ENCODE measurements at regions not wholly inside any gene's neighbourhood (a gene's known extent, or its start where the extent isn't known, plus 50 kb on each side); places are given as distances from the start of the nearest gene placed in this dataset.

GRCh38 chr1:177859572-177859971 is 110.3 kb downstream of the SEC16B start:
- Histone ChIP-seq H3K27ac (no peak overlapping the region), H3K4me3 (no peak overlapping the region), H3K36me3 (no peaks in the 10 kb centered on the region), H3K27me3 (no peaks in the 10 kb centered on the region), H3K9me3 (no peaks in the 10 kb centered on the region), H3K4me1 (peaks cover 0 to 10% (median 5%) of the 10 kb centered on the region in 4 donors)
- no peak for DNase-seq
- intact Hi-C loops (cut with DNase I) = no loop called here
- 77 to 84% methylated on average over 2 of the region's 2 CpGs for WGBS, 2 donors
- TF ChIP-seq EP300 (IDR thresholded peaks at IDR 0.05) = no peak
- no peak for TF ChIP-seq POLR2AphosphoS5 (IDR thresholded peaks at IDR 0.05)
- no peak for TF ChIP-seq POLR2A (IDR thresholded peaks at IDR 0.05)
- TF ChIP-seq CTCF (IDR thresholded peaks at IDR 0.05) = no peak

GRCh38 chr1:177858332-177858821 is 111.5 kb downstream of the SEC16B start:
- Histone ChIP-seq H3K27ac (no peak overlapping the region), H3K4me3 (no peak overlapping the region), H3K27me3 (no peaks in the 10 kb centered on the region), H3K36me3 (no peaks in the 10 kb centered on the region), H3K4me1 (peaks cover 0 to 10% (median 5%) of the 10 kb centered on the region in 4 donors), H3K9me3 (no peaks in the 10 kb centered on the region)
- TF ChIP-seq CTCF (IDR thresholded peaks at IDR 0.05) = no peak
- no peak for TF ChIP-seq POLR2A (IDR thresholded peaks at IDR 0.05)
- no peak for TF ChIP-seq POLR2AphosphoS5 (IDR thresholded peaks at IDR 0.05)
- TF ChIP-seq EP300 (IDR thresholded peaks at IDR 0.05) = no peak
- DNase-seq = no peak
- 21 to 29% methylated on average over 10 of the region's 10 CpGs for WGBS, 2 donors
- intact Hi-C loops (cut with DNase I) = no loop called here

- Histone ChIP-seq H3K9me3 (no peaks in the 10 kb centered on the region), H3K4me1 (peaks cover 0 to 10% (median 5%) of the 10 kb centered on the region in 4 donors), H3K27me3 (no peaks in the 10 kb centered on the region), H3K27ac (no peak overlapping the region), H3K4me3 (no peak overlapping the region), H3K36me3 (no peaks in the 10 kb centered on the region)
- intact Hi-C loops (cut with DNase I) = no loop called here
- DNase-seq = no peak
- WGBS, 2 donors = 89 to 90% methylated on average over 5 of the region's 5 CpGs
- TF ChIP-seq CTCF (IDR thresholded peaks at IDR 0.05) (no peak), POLR2AphosphoS5 (IDR thresholded peaks at IDR 0.05) (no peak), EP300 (IDR thresholded peaks at IDR 0.05) (no peak), POLR2A (IDR thresholded peaks at IDR 0.05) (no peak)
Observed at GRCh38 chr1:177857285-177857684, 112.6 kb downstream of the SEC16B start.

GRCh38 chr1:177854951-177855350 is 114.9 kb downstream of the SEC16B start:
- no peak for DNase-seq
- Histone ChIP-seq H3K27ac (no peak overlapping the region), H3K27me3 (no peaks in the 10 kb centered on the region), H3K36me3 (no peaks in the 10 kb centered on the region), H3K9me3 (no peaks in the 10 kb centered on the region), H3K4me3 (no peak overlapping the region), H3K4me1 (peaks cover 0 to 10% (median 5%) of the 10 kb centered on the region in 4 donors)
- intact Hi-C loops (cut with DNase I) = no loop called here
- TF ChIP-seq POLR2AphosphoS5 (IDR thresholded peaks at IDR 0.05) (no peak), EP300 (IDR thresholded peaks at IDR 0.05) (no peak), POLR2A (IDR thresholded peaks at IDR 0.05) (no peak), CTCF (IDR thresholded peaks at IDR 0.05) (no peak)
